Endodermal cell (in vitro differentiated cells): ENCODE measurements at regions not wholly inside any gene's neighbourhood (a gene's known extent, or its start where the extent isn't known, plus 50 kb on each side); places are given as distances from the start of the nearest gene placed in this dataset.

Source experiments
- DNase-seq: peaks from one replicate; pipeline ENCODE4 v3.0.0-alpha.2; 2017
- H3K27ac ChIP-seq: 2 replicates; pipeline ENCODE4 v1.5.1; 2013; ENCODE audit warnings: mild to moderate bottlenecking, low read depth, low read length, moderate library complexity
- H3K27me3 ChIP-seq: 2 replicates; pipeline ENCODE4 v1.6.1; 2013; ENCODE audit warnings: mild to moderate bottlenecking, low read length, moderate library complexity; ENCODE audit not compliant: insufficient read depth, control insufficient read depth, poor library complexity, severe bottlenecking
- H3K36me3 ChIP-seq: 2 replicates; pipeline ENCODE4 v1.7.0; 2013; ENCODE audit warnings: mild to moderate bottlenecking, low read length, moderate library complexity; ENCODE audit not compliant: control insufficient read depth, insufficient read depth
- H3K4me1 ChIP-seq: one replicate; pipeline ENCODE4 v1.7.0; 2013; ENCODE audit warnings: low read length; ENCODE audit not compliant: control insufficient read depth, insufficient read depth
- H3K4me3 ChIP-seq: 2 replicates; pipeline ENCODE4 v1.5.1; 2013; ENCODE audit warnings: mild to moderate bottlenecking, low read length, moderate library complexity
- H3K9ac ChIP-seq: 2 replicates; pipeline ENCODE4 v1.6.1; 2013; ENCODE audit warnings: mild to moderate bottlenecking, low read length, moderate library complexity; ENCODE audit not compliant: poor library complexity, severe bottlenecking; ENCODE audit errors: extremely low read depth
- H3K9me3 ChIP-seq: 2 replicates; pipeline ENCODE4 v1.6.1; 2013; ENCODE audit warnings: mild to moderate bottlenecking, low read length, moderate library complexity; ENCODE audit not compliant: control insufficient read depth
- H3K27ac Mint-ChIP-seq: 2 replicates; pipeline ENCODE4 v1.8.0; 2020; ENCODE audit warnings: mixed read lengths
- H3K27me3 Mint-ChIP-seq: 2 replicates; pipeline ENCODE4 v1.8.0; 2021; ENCODE audit warnings: mild to moderate bottlenecking, mixed read lengths; ENCODE audit not compliant: insufficient read depth
- H3K36me3 Mint-ChIP-seq: 2 replicates; pipeline ENCODE4 v1.8.0; 2020; ENCODE audit warnings: low read depth, mixed read lengths
- H3K4me1 Mint-ChIP-seq: 2 replicates; pipeline ENCODE4 v1.8.0; 2020; ENCODE audit warnings: mixed read lengths
- H3K4me3 Mint-ChIP-seq: 2 replicates; pipeline ENCODE4 v1.8.0; 2020; ENCODE audit warnings: mild to moderate bottlenecking, moderate library complexity, mixed read lengths
- H3K9me3 Mint-ChIP-seq: 2 replicates; pipeline ENCODE4 v1.8.0; 2020; ENCODE audit warnings: mild to moderate bottlenecking, mixed read lengths
- CTCF ChIP-seq: fragments of 200-600 bp; sonication (generic); conservative IDR thresholded peaks from 2 replicates; pipeline ENCODE4 v1.5.0; 2021; ENCODE audit warnings: antibody characterized with exemption, mild to moderate bottlenecking
- WGBS, 2 experiments: methylation state at CpG; one replicate each; pipeline versions ENCODE4 v1.1.5 to v1.1.7; 2013; ENCODE audit warnings: missing lambda C conversion rate in 2 of 2, mixed read lengths in 1 of 2; ENCODE audit not compliant: insufficient coverage in 1 of 2, insufficient read length in 1 of 2; 5-methylcytosine and 5-hydroxymethylcytosine counted together

GRCh38 chr11:119496997-119497396 lies 74.0 kb upstream of the THY1 start:
- Mint-ChIP-seq H3K27ac (no peak overlapping the region), H3K4me3 (no peak overlapping the region), H3K36me3 (no peaks in the 10 kb centered on the region), H3K9me3 (no peaks in the 10 kb centered on the region), H3K27me3 (no peaks in the 10 kb centered on the region), H3K4me1 (peaks cover 12% of the 10 kb centered on the region)
- Histone ChIP-seq H3K9ac (no peak overlapping the region), H3K27me3 (peaks cover 5% of the 10 kb centered on the region), H3K4me3 (no peak overlapping the region), H3K4me1 (peaks cover 5% of the 10 kb centered on the region), H3K36me3 (no peaks in the 10 kb centered on the region), H3K9me3 (no peaks in the 10 kb centered on the region), H3K27ac (no peak overlapping the region)
- WGBS, 2 experiments: 33 to 75% methylated on average over 2 of the region's 2 CpGs
- TF ChIP-seq CTCF: no peak
- DNase-seq: peak; percentile 54

GRCh38 chr11:119496469-119496868 lies 73.5 kb upstream of the THY1 start:
- H3K27me3 ChIP-seq: peaks cover 5% of the 10 kb centered on the region
- H3K4me3 ChIP-seq: no peak overlapping the region
- no peak overlapping the region for H3K9ac ChIP-seq
- H3K9me3 ChIP-seq: no peaks in the 10 kb centered on the region
- H3K4me1 ChIP-seq: peaks cover 3% of the 10 kb centered on the region
- DNase-seq: no peak
- no peaks in the 10 kb centered on the region for H3K36me3 ChIP-seq
- Mint-ChIP-seq H3K9me3 (no peaks in the 10 kb centered on the region), H3K4me3 (no peak overlapping the region), H3K27me3 (no peaks in the 10 kb centered on the region), H3K4me1 (peaks cover 10% of the 10 kb centered on the region), H3K36me3 (no peaks in the 10 kb centered on the region), H3K27ac (no peak overlapping the region)
- no peak for TF ChIP-seq CTCF
- 56 to 64% methylated on average over 6 to 9 of the region's 9 CpGs for WGBS, 2 experiments
- H3K27ac ChIP-seq: no peak overlapping the region

- H3K9ac ChIP-seq: no peak overlapping the region
- Mint-ChIP-seq H3K9me3 (no peaks in the 10 kb centered on the region), H3K27ac (no peak overlapping the region), H3K4me3 (no peak overlapping the region), H3K27me3 (peaks cover 13% of the 10 kb centered on the region), H3K4me1 (peaks cover 8% of the 10 kb centered on the region), H3K36me3 (no peaks in the 10 kb centered on the region)
- H3K27ac ChIP-seq: no peak overlapping the region
- H3K9me3 ChIP-seq: no peaks in the 10 kb centered on the region
- H3K4me1 ChIP-seq: peaks cover 3% of the 10 kb centered on the region
- TF ChIP-seq CTCF: no peak
- 52 to 58% methylated on average over 3 to 4 of the region's 4 CpGs for WGBS, 2 experiments
- peaks cover 30% of the 10 kb centered on the region for H3K27me3 ChIP-seq
- H3K4me3 ChIP-seq: no peak overlapping the region
- H3K36me3 ChIP-seq: no peaks in the 10 kb centered on the region
- DNase-seq: peak; percentile 97
Measured at GRCh38 chr11:119493712-119494111, 70.7 kb upstream of the THY1 start.
